NT2/D1 (cell line): ENCODE measurements at regions not wholly inside any gene's neighbourhood (a gene's known extent, or its start where the extent isn't known, plus 50 kb on each side); places are given as distances from the start of the nearest gene placed in this dataset.

ENCODE experiments used
- SUZ12 ChIP-seq: IDR thresholded peaks from 2 replicates; pipeline ENCODE4 v1.6.1; 2011; ENCODE audit not compliant: insufficient read length, insufficient read depth; ENCODE audit errors: extremely low read depth
- YY1 ChIP-seq: IDR thresholded peaks from 2 replicates; pipeline ENCODE4 v1.6.1; 2011; ENCODE audit not compliant: insufficient read length, insufficient read depth
- ZNF274 ChIP-seq: IDR thresholded peaks from 2 replicates; pipeline ENCODE4 v1.6.1; 2011; ENCODE audit warnings: mild to moderate bottlenecking, low read depth, low read length

- TF ChIP-seq ZNF274, result no peak
- no peak for TF ChIP-seq YY1
- no peak for TF ChIP-seq SUZ12
Measured at GRCh38 chr5:174501461-174502069, 222.8 kb upstream of the MSX2 start.
